GM10266 (cell line): ENCODE measurements at regions not wholly inside any gene's neighbourhood (a gene's known extent, or its start where the extent isn't known, plus 50 kb on each side); places are given as distances from the start of the nearest gene placed in this dataset.
"Not testable (repeated sequence)": the region's sequence is repeated elsewhere in the genome, so short reads cannot be mapped to it uniquely, and the experiment has no call there.

Experiments
- DNase-seq: peaks from one replicate; pipeline ENCODE4 v3.0.0; 2012; ENCODE audit errors: extremely low spot score
- TF ChIP-seq, protein P1 (sequence below): IDR thresholded peaks from 2 replicates; pipeline ENCODE4 v1.5.1; 2012; ENCODE audit warnings: mild to moderate bottlenecking, low read depth; ENCODE audit not compliant: control insufficient read depth, insufficient read depth; ENCODE audit errors: missing control alignments

DNA sequence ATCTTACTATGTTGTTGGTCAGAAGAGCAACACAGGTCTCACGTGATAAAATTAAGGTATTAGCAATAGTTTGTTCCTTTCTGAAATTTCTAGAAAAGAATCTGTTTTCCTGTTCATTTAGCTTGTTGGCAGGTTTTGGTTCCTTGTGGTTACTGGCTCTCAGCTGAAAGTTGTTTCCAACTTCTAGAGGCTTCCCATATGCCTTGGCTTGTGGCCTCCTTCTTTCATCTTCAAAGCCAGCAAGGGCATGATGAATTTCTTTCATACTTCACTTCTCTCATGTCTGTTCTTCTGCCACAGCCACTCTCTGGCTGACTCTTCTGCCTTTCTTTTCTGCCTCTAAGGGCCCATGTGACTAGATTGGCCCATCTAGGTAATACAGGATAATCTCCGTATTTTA is 193.7 kb downstream of the TRIB2 start:
- DNase-seq: no peak

DNA sequence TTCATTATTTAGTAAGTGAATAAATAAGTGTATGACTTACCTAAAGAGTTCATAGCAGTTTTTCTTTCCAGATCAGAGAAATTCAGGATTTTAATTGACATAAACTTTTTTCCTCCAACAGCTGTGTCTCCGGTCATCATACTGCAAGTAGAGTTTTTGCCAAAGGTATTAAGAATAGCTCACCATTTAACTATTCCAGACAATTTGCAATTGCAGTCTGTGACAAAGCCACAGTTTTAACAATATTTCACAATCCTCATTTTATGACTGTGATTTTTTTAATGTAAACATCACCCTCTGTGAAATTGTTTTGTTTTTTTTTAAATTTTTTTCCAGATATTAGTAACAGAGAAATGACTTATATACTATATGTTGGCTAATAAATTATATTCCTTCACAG is 199.1 kb downstream of the TRIB2 start:
- TF ChIP-seq, protein P1, sequence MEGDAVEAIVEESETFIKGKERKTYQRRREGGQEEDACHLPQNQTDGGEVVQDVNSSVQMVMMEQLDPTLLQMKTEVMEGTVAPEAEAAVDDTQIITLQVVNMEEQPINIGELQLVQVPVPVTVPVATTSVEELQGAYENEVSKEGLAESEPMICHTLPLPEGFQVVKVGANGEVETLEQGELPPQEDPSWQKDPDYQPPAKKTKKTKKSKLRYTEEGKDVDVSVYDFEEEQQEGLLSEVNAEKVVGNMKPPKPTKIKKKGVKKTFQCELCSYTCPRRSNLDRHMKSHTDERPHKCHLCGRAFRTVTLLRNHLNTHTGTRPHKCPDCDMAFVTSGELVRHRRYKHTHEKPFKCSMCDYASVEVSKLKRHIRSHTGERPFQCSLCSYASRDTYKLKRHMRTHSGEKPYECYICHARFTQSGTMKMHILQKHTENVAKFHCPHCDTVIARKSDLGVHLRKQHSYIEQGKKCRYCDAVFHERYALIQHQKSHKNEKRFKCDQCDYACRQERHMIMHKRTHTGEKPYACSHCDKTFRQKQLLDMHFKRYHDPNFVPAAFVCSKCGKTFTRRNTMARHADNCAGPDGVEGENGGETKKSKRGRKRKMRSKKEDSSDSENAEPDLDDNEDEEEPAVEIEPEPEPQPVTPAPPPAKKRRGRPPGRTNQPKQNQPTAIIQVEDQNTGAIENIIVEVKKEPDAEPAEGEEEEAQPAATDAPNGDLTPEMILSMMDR: no peak
- no peak for DNase-seq

More for the DNA sequence above, 193.7 kb downstream of the TRIB2 start:
- TF ChIP-seq, protein P1: no peak

DNA sequence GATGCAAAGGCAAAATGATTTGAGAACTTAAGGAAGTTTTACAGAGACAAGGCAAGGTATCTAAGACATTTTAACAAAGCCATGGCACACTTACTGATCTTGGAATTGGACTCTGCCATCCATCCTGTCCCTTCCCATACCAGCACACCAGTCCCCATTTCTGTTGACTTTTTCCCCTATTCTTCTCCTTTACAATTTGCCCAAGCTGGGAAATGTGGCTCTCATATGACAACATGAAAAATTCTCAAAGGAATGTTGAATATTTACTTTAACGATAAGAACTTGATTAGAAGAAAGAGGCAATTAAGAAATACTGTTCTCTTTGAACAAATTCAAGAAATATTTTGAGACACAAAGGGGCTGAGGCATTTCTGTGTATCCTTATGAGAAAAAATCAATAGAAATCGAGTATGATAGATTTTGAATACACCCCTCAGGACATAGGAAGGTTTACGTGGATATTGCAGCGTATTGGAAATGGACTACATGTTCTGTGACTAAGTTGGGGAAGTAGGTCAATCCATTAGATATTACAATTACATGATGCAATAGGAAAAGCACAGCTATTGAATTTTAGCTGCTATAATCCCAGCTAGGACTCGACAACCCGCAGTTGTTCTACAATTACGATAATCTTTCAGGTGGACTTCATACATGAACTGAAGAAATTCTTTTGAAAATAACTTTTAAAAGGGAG is 201.6 kb downstream of the TRIB2 start:
- TF ChIP-seq, protein P1: no peak

DNA sequence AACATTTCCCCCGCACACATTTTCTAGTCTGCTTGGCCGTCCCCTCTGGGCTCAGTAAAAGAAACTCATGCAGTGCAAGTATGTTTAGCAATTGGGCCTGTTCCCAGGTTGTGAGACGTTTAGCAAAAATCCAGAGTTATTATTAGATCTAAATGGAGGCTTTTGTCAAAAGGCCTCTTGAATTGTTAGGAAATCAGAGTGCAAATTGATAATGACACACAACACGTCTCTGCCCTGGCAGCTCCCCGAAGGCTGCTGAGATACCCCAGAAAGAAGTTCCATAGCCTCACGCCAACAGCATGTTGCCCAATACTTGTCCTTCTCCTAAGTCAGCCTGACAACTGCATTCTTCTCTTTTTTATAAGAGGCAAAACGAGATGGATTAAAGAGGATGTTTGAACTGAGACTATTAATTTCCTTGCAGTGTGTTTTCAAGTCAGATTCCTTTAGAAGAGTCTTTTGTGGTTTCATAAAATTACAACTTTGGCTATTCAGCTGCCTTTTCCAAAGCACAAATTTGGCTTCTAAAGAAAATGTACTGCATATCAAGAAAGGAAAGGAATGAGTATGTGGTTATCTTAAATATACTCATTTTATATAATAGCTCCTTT is 202.2 kb downstream of the TRIB2 start:
- TF ChIP-seq, protein P1: no peak
- no peak for DNase-seq

More for the DNA sequence above, 201.6 kb downstream of the TRIB2 start:
- DNase-seq: no peak

DNA sequence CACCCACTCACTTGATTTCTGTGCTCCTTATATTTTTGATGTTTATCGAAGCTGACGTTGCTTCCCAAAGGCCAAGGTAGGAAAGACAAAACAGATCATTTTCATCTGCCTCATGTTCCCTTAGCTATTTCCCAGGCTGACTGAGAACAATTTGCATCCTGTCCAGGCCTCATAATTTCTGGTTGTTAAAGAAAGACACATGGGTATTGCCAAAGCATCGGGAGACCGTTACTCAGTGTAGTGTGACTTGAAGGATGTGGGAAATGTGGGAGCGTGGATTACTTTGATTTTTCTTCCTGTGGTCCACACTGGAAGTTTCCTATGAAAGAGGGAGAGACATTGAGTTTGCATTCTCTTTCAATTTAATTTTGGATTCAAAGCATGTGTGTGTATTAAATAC is 204.6 kb downstream of the TRIB2 start:
- TF ChIP-seq, protein P1: no peak
- no peak for DNase-seq

DNA sequence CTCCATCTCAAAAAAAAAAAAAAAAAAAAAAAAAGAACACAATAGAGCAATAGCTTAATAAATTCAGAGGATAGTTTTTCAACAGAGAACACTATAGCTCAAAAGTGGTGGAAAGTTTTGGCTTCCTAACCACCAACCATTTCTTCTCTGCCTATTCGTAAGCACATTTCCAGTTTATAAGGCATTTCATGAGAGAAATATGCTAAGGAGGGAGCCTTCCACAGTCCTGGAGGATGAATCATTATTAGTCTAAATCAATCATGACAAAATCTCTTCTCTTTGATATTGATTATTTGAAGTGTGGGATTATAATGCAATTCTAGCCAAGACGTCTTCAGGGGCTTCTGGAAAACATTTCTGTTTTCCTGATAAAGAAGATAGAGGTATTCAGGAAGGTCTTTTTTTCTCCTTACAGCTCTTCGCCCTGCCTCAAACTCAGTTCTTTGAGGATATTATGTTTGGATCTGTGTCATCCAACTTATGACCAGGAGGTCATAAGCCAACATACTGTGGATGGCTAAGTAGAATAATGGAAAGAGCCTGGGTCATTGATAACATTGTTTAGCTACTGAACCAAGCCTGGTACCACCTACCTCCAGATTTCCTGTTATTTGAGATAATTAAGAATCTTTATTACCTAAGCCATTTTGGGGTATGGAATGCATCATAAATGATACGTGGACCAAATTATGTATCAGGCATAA is 207.3 kb downstream of the TRIB2 start:
- TF ChIP-seq, protein P1: no peak
- DNase-seq: no peak

DNA sequence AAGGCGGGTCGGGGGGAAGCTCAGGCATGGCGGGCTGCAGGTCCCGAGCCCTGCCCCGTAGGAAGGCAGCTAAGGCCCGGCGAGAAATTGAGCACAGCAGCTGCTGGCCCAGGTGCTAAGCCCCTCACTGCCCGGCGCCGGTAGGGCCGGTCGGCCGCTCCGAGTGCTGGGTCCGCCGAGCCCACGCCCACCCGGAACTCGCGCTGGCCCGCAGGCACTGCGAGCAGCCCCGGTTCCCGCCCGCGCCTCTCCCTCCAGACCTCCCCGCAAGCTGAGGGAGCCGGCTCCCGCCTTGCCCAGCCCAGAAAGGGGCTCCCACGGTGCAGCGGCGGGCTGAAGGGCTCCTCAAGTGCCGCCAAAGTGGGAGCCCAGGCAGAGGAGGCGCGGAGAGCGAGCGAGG is 209.9 kb downstream of the TRIB2 start:
- not testable (repeated sequence) for DNase-seq
